NCI-H524 (cell line): ENCODE measurements at regions not wholly inside any gene's neighbourhood (a gene's known extent, or its start where the extent isn't known, plus 50 kb on each side); places are given as distances from the start of the nearest gene placed in this dataset.

ENCODE experiments used
- DNase-seq, 2 experiments: peaks; one replicate each; lab custom pipeline; 2025; lab: John Stamatoyannopoulos, UW

DNA sequence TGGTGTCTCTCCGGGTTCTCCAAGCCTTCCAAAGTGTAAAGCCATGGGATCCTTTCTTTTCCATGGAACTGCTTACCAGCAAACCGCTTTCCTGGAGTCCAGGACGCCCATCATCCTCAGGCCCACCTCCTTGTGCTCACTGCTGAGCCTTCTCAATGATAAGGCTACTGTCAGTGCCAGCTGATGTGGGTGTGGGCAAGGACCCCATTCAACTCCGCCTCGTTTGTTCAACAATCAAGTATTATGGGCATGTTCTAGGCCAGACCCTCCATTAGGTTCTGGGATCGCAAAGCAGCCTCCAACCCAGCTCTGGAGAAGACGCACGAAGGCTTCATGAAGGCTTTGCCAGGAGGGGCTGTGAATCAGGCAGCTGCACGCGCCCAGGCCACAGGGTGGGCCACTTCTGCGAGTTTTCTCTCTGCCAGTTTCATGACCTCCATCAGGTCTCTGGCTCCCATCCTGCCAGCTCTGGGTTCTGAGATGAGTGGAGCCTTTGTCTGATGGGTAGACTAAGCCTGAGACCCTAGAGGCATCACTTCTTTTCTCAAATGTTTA, 177.1 kb downstream of the MRPL14 start:
- no peak for DNase-seq

DNA sequence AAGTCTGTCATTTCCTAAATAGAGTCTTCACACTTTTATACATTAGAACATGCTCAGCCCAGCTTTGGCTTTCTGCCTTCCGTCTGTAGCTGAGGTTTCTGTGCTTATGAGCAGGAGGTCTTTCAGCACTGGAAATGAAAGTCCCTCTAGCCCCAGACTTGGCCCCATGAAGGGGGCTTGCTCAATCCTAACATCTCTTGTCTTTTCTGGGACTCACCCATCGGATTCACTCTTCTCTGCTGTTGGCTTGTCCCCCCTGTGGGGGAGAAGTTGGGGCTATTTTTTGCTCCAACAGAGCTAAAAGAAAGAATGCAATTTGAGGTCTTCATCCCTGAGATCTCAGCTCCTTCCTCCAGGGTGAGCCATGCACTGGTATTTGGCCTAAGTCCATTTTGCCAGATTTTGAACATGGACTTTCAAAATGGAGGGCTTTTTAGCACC, 177.7 kb downstream of the MRPL14 start:
- no peak for DNase-seq

DNA sequence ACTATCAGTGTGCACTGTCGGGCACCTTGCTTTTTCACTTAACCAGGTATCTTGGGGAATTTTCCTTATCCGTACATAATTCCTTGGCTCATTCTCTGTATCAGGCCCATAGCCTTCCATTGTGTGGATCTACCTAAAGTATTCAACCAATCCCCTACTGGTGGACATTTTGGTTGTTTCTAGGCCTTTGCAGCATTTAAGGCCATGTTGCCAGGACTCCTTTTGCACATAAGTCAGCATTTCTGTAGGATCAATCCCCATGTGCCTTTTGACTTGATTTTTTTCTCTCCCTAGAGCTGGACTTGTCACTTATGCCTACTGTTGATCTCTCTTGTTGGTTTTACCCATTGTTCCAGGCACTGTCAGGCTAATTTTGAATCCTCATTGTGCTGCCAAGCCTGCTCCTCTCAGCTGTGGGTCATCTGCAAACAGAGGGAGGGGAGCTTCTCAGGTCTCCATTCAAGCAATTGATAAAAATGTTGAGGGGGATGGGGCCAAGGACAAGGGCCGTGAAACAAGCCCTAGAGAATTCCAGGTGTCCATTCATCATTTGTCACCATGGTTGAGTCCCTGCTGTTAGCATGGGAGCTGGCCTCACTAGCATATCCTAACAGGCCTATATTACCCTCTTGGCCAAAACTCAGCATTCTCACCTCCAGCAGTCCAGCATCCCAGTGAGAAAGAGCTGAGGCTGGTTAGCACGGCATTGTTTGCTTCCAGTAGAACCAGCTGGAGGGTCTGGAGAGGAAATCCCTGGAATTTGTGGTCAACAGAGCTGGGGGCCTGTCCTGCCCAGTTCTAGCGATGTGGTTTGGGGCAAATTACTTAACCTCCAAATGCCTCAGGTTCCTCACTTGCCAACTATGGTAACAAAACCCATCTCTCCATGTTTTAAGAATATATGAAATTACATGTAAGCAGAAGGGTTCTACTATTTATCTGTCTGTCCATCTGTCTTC, 178.4 kb downstream of the MRPL14 start:
- DNase-seq, result no peak

DNA sequence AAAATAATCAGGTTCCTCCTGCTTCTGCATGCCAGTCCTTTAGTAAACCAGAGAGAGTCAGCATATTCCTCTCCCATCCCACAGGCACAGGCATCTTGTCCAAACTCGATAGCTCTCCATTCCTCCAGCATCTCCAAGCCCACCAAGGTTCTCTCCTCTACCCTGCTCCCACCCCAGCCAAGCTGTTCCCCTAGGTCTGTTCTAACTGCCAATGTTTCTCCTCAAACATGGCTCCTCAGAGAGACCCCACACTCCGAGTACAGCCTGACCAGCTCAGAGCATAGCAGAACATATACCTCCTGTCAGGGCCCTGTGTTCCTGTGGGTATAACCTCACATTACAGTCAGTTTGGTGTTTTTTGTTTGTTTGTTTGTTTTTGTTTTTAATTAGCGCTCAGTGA, 177.8 kb downstream of the VEGFA start:
- no peak for DNase-seq

DNA sequence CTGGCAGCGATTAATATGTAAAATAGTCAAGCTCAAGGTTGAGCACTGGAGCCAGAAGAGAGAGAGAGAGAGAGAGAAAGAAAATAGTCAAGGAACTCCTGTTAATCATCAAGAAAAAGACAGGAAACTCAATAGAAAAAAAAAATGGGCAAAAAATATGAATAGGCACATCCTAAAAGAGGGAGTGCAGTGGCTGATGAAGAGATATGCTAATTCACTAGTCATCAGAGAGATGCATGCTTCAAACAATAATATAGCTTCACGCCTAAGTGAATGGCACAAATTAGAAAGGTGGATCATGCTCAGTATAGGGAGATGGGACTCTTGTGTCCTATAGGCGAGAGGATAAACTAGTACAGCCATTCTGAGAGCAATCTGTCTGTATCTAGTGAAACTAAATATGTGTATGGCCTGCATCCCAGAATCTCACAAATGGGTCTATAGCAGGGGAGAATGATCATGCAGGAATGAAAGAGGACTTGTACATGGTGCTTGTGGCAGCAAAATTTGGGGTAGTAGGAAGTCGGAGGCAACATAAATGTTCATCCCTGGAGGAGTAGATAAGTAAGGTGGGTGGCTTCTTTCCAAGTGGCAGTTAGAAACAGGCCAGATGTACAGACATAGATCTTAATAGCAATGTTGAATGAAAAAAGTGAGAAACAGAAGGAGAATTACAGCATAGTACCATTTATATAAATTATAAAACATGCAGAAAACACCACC, 176.8 kb downstream of the VEGFA start:
- DNase-seq, result no peak

DNA sequence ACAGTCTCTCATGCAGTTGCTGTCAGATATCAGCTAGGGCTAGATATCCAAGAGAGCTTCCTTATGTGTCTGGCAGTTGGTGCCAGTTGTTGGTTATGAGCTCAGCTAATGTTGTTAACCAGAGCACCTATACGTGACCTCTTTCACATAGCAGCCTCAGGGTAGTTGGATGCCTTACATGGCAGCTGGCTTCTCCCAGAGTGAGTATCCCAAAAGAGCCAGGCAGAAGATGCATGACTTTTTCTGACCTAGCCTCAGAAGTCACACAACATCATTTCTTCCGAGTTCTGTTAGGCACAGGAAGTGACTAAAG, 175.7 kb downstream of the VEGFA start:
- no peak for DNase-seq

DNA sequence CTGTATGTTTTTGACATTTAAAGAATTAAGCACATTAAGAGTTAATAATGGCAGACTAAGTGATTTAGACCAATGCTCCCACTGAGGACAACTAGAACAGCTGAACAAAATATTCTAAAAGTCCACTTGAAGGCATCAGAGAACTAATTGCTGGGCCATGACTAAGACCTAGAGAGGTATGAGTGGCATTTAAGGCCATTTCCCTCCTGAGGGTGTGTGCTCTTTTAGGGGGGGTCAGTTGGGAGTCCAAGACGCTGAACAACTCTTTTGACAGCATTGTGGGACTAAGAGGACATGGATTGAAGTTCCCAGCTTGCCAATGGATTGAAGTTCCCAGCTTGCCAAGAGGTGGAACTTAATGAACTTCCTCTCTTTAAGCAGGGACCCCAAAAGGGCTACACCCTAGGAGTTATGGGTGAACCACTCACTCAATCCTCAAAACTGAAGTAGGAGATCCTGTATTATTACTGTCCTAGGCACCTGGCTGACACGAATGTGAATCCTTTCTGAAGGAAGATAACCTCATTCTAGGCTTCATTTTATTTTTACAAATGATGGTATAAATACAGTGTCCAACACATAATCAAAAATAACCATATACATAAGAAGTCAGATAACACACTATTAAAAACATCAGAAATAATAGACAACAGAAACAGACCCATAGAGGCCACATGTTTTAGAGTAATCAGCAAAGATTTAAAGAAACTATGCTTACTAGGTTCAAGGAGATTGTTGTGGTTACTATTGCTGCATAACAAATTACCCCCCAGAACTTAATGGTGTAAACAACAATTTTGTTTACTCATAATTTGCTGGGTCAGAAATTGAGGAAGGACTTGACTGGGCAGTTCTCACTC, 175.1 kb downstream of the VEGFA start:
- no peak for DNase-seq

DNA sequence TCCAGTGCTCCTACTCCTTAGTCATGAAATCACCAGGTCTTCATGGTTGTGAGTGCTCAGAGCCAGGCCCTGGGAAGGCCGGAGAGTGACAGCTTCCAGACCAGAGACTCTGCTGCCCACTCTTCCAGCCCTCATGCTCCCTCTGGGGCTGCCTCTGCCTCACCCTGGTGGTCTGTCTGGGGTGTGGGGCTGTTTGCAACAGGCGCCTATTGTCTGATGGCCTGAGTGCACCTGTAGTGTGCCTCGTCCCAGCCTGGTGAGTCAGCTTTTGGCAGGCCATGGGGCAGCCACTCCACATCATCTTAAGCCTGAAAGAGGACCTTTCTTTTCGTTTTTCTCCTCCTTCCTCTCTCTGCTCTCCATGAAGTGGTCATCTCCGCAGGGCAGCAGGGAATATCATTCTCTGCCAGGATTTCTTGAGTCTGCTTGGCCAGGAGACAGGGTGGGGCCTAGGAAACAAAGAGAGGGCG, 173.8 kb downstream of the VEGFA start:
- no peak for DNase-seq

DNA sequence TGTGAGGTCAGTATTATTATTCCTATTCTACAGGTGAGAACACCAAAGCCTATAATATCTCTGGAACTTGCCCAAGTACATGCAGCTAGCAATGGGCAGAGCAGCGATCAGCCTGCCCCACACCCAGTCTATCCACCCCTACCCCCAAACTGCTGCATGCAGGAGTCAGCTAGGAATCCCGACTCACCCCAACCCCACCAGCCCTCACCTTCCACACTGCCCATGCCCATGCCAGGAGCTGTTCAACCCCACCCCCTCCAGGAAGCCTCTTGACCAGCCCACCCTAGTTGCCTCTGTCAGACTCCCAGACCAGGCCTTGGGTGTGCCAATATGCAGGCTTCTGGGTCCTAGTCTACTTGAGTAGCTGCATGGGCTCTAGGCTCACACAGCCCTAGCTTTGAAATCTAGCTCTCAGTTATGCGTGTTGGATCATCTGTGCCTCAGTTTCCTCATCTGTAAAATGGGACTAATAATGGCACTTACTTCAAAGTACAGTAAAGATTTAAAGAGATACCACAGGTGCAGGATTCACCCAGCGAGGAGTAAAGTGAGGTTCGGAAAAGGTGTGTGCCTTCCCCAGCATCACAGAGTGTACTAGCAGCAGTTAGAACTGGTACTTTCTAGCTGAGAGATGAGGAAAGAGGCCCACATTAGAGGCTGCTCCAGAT, 173.2 kb downstream of the VEGFA start:
- DNase-seq, result no peak

DNA sequence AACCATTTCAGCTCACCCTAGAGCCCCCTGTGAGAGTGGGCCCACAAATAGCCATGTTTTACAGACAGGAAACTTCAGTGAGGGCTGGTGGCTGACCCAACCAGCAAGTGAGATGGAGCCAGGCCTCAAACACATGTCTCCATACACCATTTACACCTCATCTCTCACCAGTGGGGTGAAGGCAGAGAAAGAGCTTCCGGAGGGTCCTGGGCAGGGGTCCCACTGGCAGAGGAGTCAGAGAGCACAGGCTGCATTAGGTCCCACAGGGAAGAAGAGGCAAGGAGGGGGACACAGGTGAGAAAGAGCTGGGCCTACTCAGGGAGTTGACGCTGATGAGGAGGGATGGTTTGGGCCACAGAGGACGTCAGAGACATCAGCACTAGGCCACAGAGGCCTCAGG, 172.6 kb downstream of the VEGFA start:
- no peak for DNase-seq

DNA sequence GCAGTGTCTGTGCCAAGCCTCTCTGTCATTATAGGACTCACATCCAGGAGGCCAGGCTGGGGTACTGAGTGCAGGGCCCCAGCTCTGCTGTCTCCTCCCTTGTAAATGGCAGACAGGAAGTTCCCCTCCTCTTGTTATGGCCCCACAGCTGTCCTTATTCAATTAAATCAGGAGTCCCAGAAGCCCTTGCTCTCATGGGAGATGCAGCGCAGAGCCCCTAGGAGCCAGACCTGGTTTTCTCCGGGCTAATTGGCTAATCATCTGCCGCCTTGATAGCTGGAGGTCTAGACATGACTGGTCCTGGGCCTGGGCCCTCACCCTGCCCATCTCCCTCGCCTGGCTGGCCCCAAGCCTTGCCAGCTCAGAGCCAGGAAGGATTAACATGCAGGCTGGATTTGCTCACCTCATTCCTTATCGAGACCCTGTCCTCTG, 172.0 kb downstream of the VEGFA start:
- peak in 1 of 2 experiments; percentile 35 for DNase-seq

DNA sequence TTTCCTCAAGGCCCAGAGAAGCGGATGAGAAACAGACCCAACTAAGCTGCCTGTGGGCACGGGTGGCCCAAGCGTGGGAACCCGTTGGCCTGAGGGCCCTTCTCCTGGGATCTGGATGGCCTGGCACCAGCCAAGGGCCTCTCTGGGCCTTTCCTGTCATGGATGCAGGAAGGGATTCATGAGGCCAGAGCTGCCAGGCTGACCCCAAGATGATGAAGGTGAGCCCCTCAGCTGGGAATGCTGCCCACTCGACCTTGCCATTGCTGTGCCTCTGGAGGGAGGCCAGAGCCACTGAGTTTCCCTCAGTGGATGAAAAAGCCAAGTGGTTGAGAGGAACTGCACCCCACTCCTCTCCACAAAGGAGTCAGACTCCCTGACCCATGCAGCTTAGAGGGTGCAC, 171.2 kb downstream of the VEGFA start:
- DNase-seq, result no peak

DNA sequence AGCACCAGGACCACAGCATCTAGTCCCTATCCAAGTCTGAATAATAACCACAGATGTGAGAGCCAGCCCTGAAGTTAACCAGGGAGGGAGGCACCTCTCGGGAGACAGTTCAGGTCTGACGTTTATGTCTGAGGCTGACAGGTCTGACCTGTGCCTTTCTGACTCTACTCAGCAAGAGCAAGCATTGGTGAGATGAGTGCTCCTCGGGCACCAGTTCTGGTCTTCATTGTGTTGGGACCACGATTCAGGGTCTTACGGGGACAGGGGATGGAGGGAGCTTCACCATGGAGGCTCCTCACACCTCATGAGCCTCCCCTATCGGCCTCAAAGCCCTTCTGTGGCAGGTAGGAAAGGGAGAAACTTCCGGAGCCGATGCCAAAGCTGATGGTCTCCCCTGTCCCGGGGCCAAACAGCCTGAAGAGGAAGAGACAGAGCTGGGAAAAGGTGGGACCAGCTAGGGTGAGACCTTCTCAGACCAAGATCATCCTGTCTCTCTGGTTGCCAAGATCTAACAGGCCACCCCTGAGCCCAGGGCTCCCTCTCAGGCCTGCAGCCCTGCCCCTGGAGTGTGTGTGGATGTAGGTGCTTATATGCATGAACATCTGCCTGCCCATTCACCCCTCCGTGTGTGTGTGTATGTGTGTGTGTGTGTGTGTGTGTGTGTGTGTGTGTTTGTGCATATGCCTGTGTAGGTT, 170.5 kb downstream of the VEGFA start:
- DNase-seq, result no peak

DNA sequence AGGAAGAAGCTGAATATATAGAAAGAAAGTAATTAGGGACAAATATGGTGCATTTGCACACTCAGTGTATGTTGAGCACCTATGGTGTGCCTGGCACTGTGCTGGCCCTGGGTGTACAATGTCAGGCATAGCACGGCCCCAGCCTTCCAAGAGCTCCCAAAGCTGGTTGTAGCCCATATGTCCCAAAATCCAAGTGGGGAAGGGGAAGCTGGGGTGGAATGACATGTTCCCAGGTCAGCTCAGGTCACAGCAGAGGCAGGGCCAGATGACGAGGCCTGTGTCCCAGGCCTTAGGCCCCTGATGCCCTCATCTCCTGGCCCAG, 170.0 kb downstream of the VEGFA start:
- no peak for DNase-seq

DNA sequence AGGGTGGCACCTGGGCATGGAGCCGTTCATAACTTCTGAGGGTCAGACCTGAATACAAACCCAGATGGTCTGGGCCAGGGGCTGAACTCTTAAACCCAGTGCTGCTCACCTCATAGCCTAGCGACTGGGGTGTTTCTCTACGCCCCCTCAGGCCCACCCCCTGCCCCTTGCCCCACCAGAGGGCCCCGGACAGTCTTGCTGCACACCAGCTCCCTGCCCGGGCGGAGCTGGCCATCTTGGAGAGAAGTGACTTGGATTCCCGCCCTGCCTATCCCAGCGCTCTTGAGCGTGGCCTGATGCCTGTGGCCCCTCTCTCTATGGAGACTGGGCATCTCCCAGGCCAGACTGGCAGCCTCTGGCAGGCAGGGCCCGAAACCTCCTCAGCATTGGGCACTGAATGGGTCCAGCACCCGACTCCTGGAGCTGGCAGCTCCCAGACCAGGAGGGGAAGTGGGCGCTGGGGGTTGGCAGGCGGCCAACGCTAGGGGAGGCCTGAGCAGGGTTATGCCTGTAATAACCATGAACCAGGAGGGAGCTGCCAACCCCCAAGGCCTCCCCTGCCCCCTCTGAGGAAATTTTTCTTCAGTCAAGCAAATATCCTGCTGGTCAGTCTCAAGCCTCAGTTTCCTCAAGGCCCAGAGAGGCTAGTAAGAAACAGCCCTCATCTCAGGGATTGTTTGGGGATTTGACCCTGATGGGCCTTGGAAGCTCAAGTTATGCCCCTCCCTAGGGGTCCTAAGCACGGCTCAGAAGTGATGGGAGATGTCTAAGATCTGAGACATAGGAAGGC, 169.5 kb downstream of the VEGFA start:
- DNase-seq, result no peak

DNA sequence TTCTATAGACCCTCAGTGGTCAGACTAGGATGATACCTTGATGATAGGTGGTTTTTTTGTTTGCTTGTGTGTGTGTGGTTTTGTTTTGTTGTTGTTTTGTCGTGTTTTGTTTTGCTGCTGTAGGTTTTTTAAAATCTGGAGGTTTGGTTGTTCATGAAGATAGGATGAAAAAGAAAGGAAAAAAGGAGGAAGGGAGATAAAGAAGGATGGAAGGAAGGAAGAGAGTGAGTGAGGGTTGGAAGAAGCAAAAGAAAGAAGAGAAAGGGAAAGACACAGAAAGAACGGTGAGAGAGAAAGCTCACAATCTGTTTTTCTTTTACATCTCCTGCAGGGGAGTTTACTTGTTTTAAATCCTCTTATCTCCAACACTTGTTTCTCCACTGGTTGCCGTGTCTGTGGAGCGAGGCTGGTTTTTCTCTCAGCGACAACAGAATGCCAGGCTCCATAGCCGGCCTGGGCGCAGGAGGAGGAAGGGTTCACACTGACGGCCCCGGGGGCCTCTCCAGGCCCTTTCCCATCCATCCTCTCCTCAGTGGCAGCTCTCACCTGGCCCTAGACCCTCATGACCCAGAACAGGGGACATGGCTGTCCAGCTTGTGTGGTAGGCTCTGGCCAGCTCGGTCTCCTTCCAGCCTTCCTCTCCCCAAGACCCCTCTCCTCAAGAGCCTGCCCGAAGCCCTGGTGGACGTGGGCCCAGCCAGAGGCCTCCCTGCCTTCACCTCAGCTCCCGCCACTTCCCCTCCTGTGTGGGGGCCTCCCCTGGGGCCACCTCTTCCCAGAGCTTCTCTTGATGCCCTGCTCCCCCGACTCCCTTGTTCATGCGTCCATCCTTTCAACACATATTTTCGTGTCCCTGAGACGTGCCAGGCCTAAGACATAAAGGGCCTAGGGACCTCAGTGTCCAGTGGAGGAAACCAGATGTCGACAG, 168.4 kb downstream of the VEGFA start:
- DNase-seq, result no peak

DNA sequence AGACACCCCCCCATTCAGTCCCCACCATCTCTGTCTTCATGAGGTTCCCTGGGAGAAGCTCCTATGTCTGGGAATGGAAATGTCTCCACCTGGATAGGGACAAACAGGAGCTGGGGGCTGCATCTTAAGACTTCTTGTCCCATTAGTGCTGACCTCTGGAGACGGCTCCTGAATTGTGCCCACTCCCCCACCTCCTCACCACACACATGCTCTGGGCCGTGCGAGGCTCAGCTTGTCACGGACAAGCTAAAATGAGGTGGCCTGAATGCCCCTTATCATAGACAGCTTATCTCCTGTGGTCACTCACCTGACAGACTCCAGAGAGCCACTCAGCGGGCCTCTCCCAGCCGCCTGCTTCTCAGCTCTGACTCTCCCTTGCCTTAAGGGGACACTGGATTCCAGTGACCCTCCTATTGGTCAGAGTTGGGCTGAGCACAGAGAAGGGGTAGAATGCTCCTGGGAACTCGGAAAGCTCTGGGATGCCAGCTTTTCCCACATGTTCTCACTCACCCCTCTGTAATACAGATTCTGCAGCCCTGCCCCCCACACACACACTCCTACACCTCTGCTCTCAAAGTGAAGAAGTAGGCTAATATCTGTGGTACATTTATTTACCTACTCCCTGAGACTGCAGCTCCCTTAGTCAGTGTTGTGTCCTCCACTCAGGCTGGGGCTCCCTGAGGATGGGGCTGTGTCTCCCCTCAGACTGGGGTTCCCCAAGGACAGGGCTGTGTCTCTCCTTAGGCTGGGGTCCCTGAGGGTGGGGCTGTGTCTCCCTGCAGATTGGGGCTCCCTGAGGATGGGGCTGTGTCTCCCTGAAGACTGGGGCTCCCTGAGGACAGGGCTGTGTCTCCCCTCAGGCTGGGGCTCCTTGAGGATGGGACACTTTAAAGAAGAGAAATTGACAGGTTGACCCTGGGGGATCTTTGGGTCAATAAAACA, 167.5 kb downstream of the VEGFA start:
- DNase-seq, result no peak

DNA sequence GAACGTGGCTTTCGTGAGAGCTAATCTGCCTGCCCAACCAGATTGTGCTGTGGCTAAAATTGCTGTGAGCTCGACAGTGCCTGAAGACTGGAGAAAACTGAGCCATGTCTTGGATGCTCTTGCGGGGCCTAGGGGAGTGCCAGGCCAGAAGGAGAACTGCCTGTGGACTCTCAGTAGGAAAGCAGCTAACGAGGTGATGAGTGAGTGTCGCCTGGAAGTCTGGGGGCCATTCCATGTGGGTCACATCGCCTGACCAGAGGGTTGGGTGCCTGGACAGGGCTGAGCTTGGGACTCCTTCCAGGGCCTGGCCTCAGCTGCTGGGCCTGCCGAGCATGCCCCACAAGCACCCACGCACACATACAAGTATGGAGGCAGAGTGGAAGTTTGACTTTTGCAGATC, 166.5 kb downstream of the VEGFA start:
- no peak for DNase-seq
